Adipocyte (in vitro differentiated cells): ENCODE measurements at regions not wholly inside any gene's neighbourhood (a gene's known extent, or its start where the extent isn't known, plus 50 kb on each side); places are given as distances from the start of the nearest gene placed in this dataset.

Experiments
- DNase-seq: peaks from one replicate; pipeline ENCODE4 v3.0.0-alpha.2; 2015; ENCODE audit warnings: low read depth
- H3K27me3 ChIP-seq: replicated peaks from 2 replicates; pipeline ENCODE4 v1.7.0; 2013; ENCODE audit warnings: mild to moderate bottlenecking, low read length, moderate library complexity; ENCODE audit not compliant: control insufficient read depth, insufficient read depth
- H3K36me3 ChIP-seq: 2 replicates; pipeline ENCODE4 v1.7.0; 2013; ENCODE audit warnings: low read length, mild to moderate bottlenecking, moderate library complexity; ENCODE audit not compliant: control insufficient read depth, insufficient read depth, severe bottlenecking
- H3K4me1 ChIP-seq: 2 replicates; pipeline ENCODE4 v1.7.0; 2013; ENCODE audit warnings: mild to moderate bottlenecking, low read length, moderate library complexity; ENCODE audit not compliant: control insufficient read depth, insufficient read depth
- H3K4me3 ChIP-seq: 2 replicates; pipeline ENCODE4 v1.7.0; 2013; ENCODE audit warnings: mild to moderate bottlenecking, low read length, moderate library complexity
- H3K9ac ChIP-seq: 2 replicates; pipeline ENCODE4 v1.7.0; 2013; ENCODE audit warnings: mild to moderate bottlenecking, low read length, moderate library complexity
- H3K9me3 ChIP-seq: 2 replicates; pipeline ENCODE4 v1.7.0; 2013; ENCODE audit warnings: mild to moderate bottlenecking, low read length, moderate library complexity; ENCODE audit not compliant: control insufficient read depth

- H3K9me3 ChIP-seq = no peaks in the 10 kb centered on the region
- no peak overlapping the region for H3K9ac ChIP-seq
- H3K4me3 ChIP-seq = no peak overlapping the region
- DNase-seq = no peak
- no peaks in the 10 kb centered on the region for H3K4me1 ChIP-seq
- H3K36me3 ChIP-seq = no peaks in the 10 kb centered on the region
- peaks cover 4% of the 10 kb centered on the region for H3K27me3 ChIP-seq
Observed at GRCh38 chr6:167509853-167510220, 185.0 kb downstream of the TTLL2 start.

- DNase-seq = no peak
- Histone ChIP-seq H3K9me3 (no peaks in the 10 kb centered on the region), H3K4me3 (no peak overlapping the region), H3K27me3 (peaks cover 4% of the 10 kb centered on the region), H3K36me3 (no peaks in the 10 kb centered on the region), H3K9ac (no peak overlapping the region), H3K4me1 (no peaks in the 10 kb centered on the region)
Observed at GRCh38 chr6:167510648-167511047, 185.8 kb downstream of the TTLL2 start.

GRCh38 chr6:167512696-167513375, 187.9 kb downstream of the TTLL2 start:
- H3K9me3 ChIP-seq = no peaks in the 10 kb centered on the region
- no peak overlapping the region for H3K9ac ChIP-seq
- no peaks in the 10 kb centered on the region for H3K4me1 ChIP-seq
- no peak for DNase-seq
- no peak overlapping the region for H3K4me3 ChIP-seq
- H3K36me3 ChIP-seq = no peaks in the 10 kb centered on the region
- peaks cover 4% of the 10 kb centered on the region for H3K27me3 ChIP-seq

- H3K9ac ChIP-seq = no peak overlapping the region
- no peaks in the 10 kb centered on the region for H3K9me3 ChIP-seq
- H3K27me3 ChIP-seq = peaks cover 4% of the 10 kb centered on the region
- no peaks in the 10 kb centered on the region for H3K36me3 ChIP-seq
- H3K4me3 ChIP-seq = no peak overlapping the region
- H3K4me1 ChIP-seq = no peaks in the 10 kb centered on the region
- no peak for DNase-seq
Observed at GRCh38 chr6:167513778-167514177, 188.9 kb downstream of the TTLL2 start.

- no peaks in the 10 kb centered on the region for H3K36me3 ChIP-seq
- DNase-seq = no peak
- no peaks in the 10 kb centered on the region for H3K4me1 ChIP-seq
- H3K4me3 ChIP-seq = no peak overlapping the region
- H3K9ac ChIP-seq = no peak overlapping the region
- no peaks in the 10 kb centered on the region for H3K27me3 ChIP-seq
- H3K9me3 ChIP-seq = no peaks in the 10 kb centered on the region
Observed at GRCh38 chr6:167514524-167514923, 189.6 kb downstream of the TTLL2 start.

GRCh38 chr6:167515873-167516507, 191.1 kb downstream of the TTLL2 start:
- H3K9me3 ChIP-seq = no peaks in the 10 kb centered on the region
- no peak for DNase-seq
- no peaks in the 10 kb centered on the region for H3K27me3 ChIP-seq
- H3K9ac ChIP-seq = no peak overlapping the region
- no peaks in the 10 kb centered on the region for H3K4me1 ChIP-seq
- H3K36me3 ChIP-seq = no peaks in the 10 kb centered on the region
- no peak overlapping the region for H3K4me3 ChIP-seq

- no peak overlapping the region for H3K4me3 ChIP-seq
- DNase-seq = no peak
- no peaks in the 10 kb centered on the region for H3K36me3 ChIP-seq
- H3K9me3 ChIP-seq = no peaks in the 10 kb centered on the region
- H3K27me3 ChIP-seq = no peaks in the 10 kb centered on the region
- H3K4me1 ChIP-seq = no peaks in the 10 kb centered on the region
- no peak overlapping the region for H3K9ac ChIP-seq
Observed at GRCh38 chr6:167517254-167517916, 192.5 kb downstream of the TTLL2 start.

- DNase-seq = no peak
- Histone ChIP-seq H3K4me1 (no peaks in the 10 kb centered on the region), H3K9me3 (no peaks in the 10 kb centered on the region), H3K36me3 (no peaks in the 10 kb centered on the region), H3K27me3 (peaks cover 3% of the 10 kb centered on the region), H3K9ac (no peak overlapping the region), H3K4me3 (no peak overlapping the region)
Observed at GRCh38 chr6:167523426-167523825, 198.5 kb downstream of the TTLL2 start.

GRCh38 chr6:167524261-167525111, 199.6 kb downstream of the TTLL2 start:
- no peaks in the 10 kb centered on the region for H3K36me3 ChIP-seq
- H3K9ac ChIP-seq = no peak overlapping the region
- H3K4me1 ChIP-seq = no peaks in the 10 kb centered on the region
- no peak overlapping the region for H3K4me3 ChIP-seq
- peaks cover 12% of the 10 kb centered on the region for H3K27me3 ChIP-seq
- no peak for DNase-seq
- no peaks in the 10 kb centered on the region for H3K9me3 ChIP-seq

- no peaks in the 10 kb centered on the region for H3K9me3 ChIP-seq
- no peak for DNase-seq
- H3K4me1 ChIP-seq = no peaks in the 10 kb centered on the region
- no peak overlapping the region for H3K9ac ChIP-seq
- no peak overlapping the region for H3K4me3 ChIP-seq
- peaks cover 16% of the 10 kb centered on the region for H3K27me3 ChIP-seq
- H3K36me3 ChIP-seq = no peaks in the 10 kb centered on the region
Observed at GRCh38 chr6:167525774-167526173, 200.9 kb downstream of the TTLL2 start.
